H1 (cell line): ENCODE measurements at regions not wholly inside any gene's neighbourhood (a gene's known extent, or its start where the extent isn't known, plus 50 kb on each side); places are given as distances from the start of the nearest gene placed in this dataset.

Experiments
- BCL11A ChIP-seq, 2 experiments: IDR thresholded peaks; one replicate each; pipeline ENCODE4 v1.6.1; 2011; ENCODE audit warnings: low read depth in 2 of 2, low read length in 2 of 2, mild to moderate bottlenecking in 2 of 2
- BRCA1 ChIP-seq: IDR thresholded peaks from 2 replicates; pipeline ENCODE4 v1.6.1; 2012; ENCODE audit warnings: low read depth, low read length, improper control_type of control experiment
- CHD1 ChIP-seq: IDR thresholded peaks from 2 replicates; pipeline ENCODE4 v1.6.1; 2012; ENCODE audit warnings: low read depth, low read length, improper control_type of control experiment
- EZH2 ChIP-seq: fragments of 200-600 bp; sonication (generic); IDR thresholded peaks from 2 replicates; pipeline ENCODE4 v1.7.1; 2012; ENCODE audit warnings: low read depth, mild to moderate bottlenecking, moderate library complexity, low read length, inconsistent platforms; ENCODE audit not compliant: severe bottlenecking
- NRF1 ChIP-seq: IDR thresholded peaks from 2 replicates; pipeline ENCODE4 v1.6.1; 2011; ENCODE audit warnings: mild to moderate bottlenecking, low read depth, low read length, improper control_type of control experiment
- PHF8 ChIP-seq: fragments of 200-600 bp; sonication (generic); conservative IDR thresholded peaks from 2 replicates; pipeline ENCODE4 v1.7.1; 2012; ENCODE audit warnings: low read depth, mild to moderate bottlenecking, inconsistent platforms, low read length, moderate library complexity
- SIX5 ChIP-seq: IDR thresholded peaks from 2 replicates; pipeline ENCODE4 v1.6.1; 2011; ENCODE audit warnings: mild to moderate bottlenecking, low read depth, low read length
- SP4 ChIP-seq: IDR thresholded peaks from 2 replicates; pipeline ENCODE4 v1.6.1; 2012; ENCODE audit warnings: low read length, inconsistent platforms
- TF ChIP-seq, protein P1 (sequence below): IDR thresholded peaks from 2 replicates; pipeline ENCODE4 v1.6.1; 2012; ENCODE audit warnings: inconsistent platforms

DNA sequence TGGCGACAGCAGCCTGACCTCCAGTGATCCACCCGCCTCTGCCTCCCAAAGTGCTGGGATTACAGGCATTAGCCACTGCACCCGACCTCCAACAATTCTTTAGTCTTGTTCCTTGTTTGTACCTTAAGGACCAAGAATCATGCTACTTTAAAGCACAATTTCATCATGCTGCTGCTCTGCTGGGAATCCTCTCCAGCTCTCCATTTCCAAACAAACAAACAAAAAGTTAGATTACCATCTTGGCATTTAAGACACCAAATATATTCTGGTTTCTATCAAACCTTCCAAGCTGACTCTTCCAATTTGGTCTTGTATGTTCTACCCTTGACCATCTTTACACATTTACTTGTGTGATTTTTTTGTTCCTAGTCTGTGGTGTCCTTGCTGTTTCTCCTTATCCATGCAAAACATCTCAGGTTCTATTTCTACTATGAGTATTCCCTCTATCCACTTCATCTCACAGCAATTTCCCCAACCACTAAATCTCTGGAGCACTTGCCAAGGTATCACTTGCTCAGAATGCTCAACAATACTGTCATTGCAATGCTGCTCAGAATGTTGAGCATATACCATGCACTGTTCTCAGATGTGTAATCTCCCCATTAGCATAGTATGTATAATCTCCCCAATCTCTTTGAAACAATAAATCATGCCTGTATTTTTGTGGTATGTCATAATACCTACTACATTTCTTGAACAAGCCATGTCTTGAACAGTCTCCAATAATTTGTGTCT is 73.2 kb upstream of the GALNT5 start (continued):
- TF ChIP-seq, protein P1, sequence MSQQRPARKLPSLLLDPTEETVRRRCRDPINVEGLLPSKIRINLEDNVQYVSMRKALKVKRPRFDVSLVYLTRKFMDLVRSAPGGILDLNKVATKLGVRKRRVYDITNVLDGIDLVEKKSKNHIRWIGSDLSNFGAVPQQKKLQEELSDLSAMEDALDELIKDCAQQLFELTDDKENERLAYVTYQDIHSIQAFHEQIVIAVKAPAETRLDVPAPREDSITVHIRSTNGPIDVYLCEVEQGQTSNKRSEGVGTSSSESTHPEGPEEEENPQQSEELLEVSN: no peak
- TF ChIP-seq SIX5 (no peak), EZH2 (no peak), CHD1 (no peak), NRF1 (no peak), BRCA1 (no peak), BCL11A (IDR thresholded peaks at IDR 0.05; ENCODE audit: low read depth in 2 of 2, low read length in 2 of 2) (no peak), SP4 (no peak), PHF8 (no peak)
